Breast epithelium (tissue), 3 donors: ENCODE measurements at regions not wholly inside any gene's neighbourhood (a gene's known extent, or its start where the extent isn't known, plus 50 kb on each side); places are given as distances from the start of the nearest gene placed in this dataset.

ENCODE experiments used
- CTCF ChIP-seq, 3 donors: fragments of 450-650 bp; IDR thresholded peaks; one replicate each; pipeline ENCODE4 v1.5.1; 2016 to 2017; ENCODE audit warnings: antibody characterized with exemption in 3 of 3, mild to moderate bottlenecking in 3 of 3, moderate library complexity in 3 of 3
- POLR2A ChIP-seq: fragments of 450-650 bp; IDR thresholded peaks from one replicate; pipeline ENCODE4 v1.6.1; 2016; ENCODE audit warnings: antibody characterized with exemption, mild to moderate bottlenecking, moderate library complexity

GRCh38 chr12:42908712-42909111 is 319.2 kb upstream of the PRICKLE1 start:
- TF ChIP-seq CTCF (IDR thresholded peaks at IDR 0.05), result no peak
- no peak for TF ChIP-seq POLR2A
